ENCODE measurements at regions not wholly inside any gene's neighbourhood (a gene's known extent, or its start where the extent isn't known, plus 50 kb on each side); places are given as distances from the start of the nearest gene placed in this dataset.

DNA sequence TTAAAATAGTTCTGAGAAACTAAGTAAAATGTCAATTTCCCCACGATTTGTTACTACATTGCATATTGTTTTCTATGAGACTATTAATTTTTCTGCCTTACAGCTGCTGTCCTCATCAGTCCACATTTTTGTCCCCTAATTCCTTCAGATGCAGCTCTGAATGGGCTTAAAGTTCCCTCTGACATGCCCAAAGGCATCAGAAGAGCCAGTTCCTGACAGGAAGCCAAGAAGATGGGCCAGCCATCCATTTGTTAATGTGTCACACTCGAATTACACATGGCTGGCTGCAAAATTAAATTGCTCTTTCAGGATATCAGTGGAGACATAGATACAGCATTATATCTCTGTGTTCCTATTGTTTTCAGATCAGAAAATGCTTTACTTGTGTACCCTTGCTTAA is 1223.0 kb downstream of the EPHA7 start:
- TF ChIP-seq EZH2 (IDR thresholded peaks at IDR 0.05; ENCODE audit: low read length) (no peak), CTCF (optimal IDR thresholded peaks at IDR 0.05 in 1 of 3, IDR thresholded peaks at IDR 0.05 in 1 of 3, conservative IDR thresholded peaks at IDR 0.05 in 1 of 3; ENCODE audit: extremely low read depth in 1 of 3, insufficient read depth in 2 of 3, low read length in 3 of 3) (no peak)

Data from keratinocyte (primary cell).